NCI-H1105 (cell line): ENCODE measurements at regions not wholly inside any gene's neighbourhood (a gene's known extent, or its start where the extent isn't known, plus 50 kb on each side); places are given as distances from the start of the nearest gene placed in this dataset.
"Not testable (repeated sequence)": the region's sequence is repeated elsewhere in the genome, so short reads cannot be mapped to it uniquely, and the experiment has no call there.

Experiments used
- DNase-seq: peaks from one replicate; lab custom pipeline; 2025; lab: John Stamatoyannopoulos, UW

- no peak for DNase-seq
Measured at GRCh38 chr18:53920312-53921075, 304.0 kb downstream of the MBD2 start.

- DNase-seq = no peak
Measured at GRCh38 chr18:53918091-53918490, 306.4 kb downstream of the MBD2 start.

DNA sequence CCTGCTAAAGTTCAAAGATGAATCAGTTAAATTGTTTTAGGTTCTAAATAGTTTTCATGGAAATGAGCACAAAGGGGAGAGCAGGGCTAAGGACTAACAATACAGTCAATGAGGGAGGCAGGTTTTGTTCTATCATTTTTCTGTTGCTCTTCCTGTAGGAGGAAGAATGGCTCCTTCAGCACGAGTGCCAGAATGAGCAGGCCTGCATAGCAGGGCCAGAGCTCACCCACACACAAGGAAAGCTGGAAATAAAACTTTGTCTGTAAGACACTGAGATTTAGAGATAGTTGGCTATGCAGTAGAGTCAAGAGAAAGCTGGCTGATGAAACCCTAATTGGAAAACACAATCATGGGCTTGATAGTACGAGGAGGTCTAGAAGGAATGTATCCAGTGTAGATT, 313.3 kb downstream of the MBD2 start:
- DNase-seq = no peak

DNA sequence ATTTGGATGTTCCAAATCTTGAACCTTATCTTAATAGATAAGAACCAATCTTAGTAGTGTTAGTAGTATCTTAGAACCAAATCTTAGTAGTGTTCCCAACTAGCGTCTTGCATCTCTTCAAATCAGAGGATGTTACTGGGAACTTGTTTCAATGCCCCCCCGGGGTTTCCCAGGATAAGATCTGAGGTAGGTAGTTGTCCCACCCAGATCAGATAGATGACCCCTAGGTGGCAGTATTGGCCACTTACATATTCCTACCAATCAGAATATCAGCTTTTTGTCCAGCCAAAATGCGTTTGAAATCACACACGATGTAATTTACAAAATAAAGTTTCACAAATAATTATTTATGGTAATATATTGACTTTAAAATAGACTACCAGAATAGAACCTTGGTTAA, 314.8 kb downstream of the MBD2 start:
- DNase-seq = no peak

DNA sequence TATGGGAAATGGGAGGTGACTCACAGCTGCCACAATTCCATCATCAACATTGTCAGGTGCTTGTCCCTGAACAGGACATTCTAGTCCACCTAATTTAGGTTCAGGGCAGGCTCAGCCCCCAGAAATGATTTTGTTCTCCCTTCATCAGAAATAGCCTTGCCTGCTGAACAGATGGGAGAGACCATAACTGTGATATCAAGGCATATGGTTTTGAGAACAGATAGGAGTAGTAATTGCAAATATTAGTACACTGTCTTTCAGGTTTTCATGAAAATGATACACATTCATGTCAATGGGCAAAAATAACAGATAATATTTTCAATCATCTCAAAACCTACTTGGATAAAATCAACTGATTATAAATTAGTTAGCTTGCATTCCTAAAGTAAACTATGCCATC, 316.5 kb downstream of the MBD2 start:
- no peak for DNase-seq

DNA sequence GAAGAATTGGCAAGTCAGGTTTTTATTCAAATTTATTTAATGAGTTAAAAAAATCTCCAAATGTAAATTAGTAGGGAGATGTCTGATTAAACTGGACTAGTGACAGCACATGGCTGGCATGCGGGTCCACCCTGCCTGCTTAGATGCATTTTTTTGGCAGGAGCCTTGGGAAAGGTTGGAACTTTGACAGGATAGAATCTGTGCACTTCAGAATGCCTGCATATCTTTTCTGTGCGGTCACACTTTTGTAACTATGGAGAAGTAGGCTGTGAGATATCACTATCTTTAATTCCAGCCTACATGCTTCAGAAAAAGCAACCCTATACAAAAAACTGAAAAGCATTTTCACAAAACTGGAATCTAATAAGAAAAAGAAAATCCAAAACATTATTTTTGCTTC, 317.8 kb downstream of the MBD2 start:
- DNase-seq = no peak

GRCh38 chr18:53894675-53895442, 329.6 kb downstream of the MBD2 start:
- DNase-seq = no peak

DNA sequence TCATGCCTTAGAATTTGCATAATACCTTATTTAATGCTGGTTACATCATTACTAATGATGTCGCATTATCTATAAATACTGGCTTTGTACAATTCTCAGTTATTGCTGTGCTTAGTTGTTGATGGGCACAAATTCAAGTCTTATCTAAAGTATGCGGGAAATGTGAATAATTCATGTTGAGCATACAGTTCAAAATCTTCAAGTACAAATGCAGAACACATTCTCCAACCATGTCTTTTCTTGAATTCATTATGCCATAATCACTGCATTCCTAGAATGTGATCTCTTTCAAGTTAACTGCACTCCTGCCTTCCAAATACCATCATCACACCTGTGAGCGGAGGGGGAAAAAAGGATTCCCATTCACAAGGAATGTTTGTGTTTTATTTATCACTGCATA, 337.0 kb downstream of the MBD2 start:
- DNase-seq = no peak

- no peak for DNase-seq
Measured at GRCh38 chr18:53886058-53886457, 338.4 kb downstream of the MBD2 start.

DNA sequence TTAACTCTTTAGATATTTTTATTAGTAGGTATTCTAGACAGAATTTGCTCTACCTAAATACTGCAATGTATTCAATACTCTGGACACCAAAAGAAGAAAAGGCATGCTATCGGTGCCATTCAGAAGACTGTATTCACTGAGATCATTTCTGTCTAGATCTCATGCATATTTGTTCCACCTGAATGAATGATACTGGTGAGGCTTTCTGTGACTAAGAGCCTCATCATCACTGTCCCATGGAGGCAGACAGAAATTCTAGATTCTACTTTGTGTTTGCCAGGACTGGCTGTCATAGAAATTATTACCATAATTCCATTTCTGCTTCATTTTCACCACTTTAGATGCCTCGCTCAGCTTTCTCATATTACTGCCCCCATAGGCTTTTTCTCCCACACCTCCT, 340.7 kb downstream of the MBD2 start:
- no peak for DNase-seq

DNA sequence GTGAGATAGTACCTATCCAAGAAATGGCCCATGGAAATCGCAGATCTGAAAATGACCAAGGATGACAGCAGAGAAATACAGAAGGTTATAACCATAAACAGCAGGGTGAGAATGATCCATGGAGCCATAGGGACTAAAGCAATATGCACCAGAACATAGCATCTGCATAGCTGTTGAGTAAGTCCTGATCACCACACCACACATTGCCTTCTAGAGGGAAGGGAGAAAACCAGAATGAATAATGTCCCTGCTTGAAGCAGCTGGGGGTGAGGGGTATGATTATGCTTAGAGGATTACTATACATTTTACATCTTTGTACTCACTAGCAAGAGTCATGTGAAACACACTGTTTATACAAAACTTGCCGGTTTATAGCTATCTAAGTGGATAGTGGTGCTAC, 350.4 kb downstream of the MBD2 start:
- DNase-seq = no peak

GRCh38 chr18:53864770-53865169, 359.7 kb downstream of the MBD2 start:
- no peak for DNase-seq

DNA sequence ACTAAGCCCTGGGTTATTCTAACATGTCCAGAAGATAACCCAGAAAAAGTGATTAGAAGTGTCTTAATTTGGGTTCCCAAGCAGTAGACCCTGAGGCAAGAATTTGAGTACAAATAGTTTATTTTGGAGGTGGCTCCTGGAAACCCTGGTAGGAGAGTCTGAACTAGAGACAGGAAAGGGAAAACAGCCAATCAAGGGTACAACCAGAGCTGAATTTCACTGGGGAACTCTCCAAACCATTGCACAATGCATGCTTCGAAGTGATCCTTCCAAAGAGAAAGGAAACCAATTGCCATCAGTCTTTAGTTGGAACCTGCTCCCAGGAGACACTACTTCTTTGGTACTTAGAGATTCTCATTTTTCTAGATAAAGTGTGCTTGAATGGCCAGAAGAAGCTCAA, 361.5 kb downstream of the MBD2 start:
- no peak for DNase-seq

DNA sequence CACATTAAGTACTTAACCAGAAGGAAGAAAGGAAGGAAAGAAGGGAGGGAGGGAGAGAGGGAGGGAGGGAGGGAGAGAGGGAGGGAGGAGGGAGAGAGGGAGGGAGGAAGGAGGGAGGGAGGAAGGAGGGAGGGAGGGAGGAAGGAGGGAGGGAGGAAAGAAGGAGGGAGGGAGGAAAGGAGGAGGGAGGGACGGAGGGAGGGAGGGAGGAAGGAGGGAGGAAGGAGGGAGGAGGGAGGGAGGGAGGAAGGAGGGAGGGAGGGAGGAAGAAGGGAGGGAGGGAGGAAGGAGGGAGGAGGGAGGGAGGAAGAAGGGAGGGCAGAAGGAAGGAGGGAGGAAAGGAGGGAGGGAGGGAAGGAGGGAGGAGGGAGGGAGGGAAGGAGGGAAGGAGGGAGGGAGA, 363.3 kb downstream of the MBD2 start:
- DNase-seq = no peak

DNA sequence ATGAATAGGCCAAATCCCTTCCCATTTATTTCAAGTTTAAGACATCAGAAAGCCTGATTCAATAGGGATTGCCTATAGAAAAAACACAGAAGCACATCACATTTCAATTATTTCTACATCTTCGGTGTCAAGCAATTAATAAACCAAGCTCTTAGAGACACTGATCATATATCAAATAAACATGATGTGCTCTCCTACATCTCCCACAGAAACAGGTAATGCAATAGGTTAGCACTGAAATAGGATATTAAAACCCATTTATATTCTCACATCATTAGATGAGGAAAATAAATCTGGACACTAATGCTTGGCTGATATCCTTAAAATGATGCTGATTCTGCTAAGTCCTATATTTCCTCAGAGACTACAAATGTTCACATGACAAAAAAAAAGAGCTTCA, 364.7 kb downstream of the MBD2 start:
- no peak for DNase-seq

GRCh38 chr18:53850902-53851301, 373.6 kb downstream of the MBD2 start:
- DNase-seq = no peak

DNA sequence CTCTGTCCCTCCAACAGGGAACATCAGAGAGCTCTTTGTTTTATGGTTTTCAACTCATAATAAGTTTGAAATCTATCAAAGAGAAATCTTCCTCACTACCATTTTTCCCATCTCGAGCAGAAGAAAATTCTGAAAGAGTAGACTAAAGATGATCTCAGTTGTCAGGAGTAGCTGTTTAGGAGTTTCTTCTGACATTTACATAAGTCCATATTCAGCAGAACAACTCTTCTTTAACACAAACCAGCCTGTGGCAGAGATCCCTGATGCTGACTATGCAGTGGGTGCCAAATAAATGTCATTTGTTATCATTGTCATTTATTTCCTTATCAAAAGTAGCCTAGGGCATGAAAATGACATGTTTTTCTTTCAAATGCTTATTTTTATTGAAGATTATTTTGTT, 380.7 kb downstream of the MBD2 start:
- no peak for DNase-seq

DNA sequence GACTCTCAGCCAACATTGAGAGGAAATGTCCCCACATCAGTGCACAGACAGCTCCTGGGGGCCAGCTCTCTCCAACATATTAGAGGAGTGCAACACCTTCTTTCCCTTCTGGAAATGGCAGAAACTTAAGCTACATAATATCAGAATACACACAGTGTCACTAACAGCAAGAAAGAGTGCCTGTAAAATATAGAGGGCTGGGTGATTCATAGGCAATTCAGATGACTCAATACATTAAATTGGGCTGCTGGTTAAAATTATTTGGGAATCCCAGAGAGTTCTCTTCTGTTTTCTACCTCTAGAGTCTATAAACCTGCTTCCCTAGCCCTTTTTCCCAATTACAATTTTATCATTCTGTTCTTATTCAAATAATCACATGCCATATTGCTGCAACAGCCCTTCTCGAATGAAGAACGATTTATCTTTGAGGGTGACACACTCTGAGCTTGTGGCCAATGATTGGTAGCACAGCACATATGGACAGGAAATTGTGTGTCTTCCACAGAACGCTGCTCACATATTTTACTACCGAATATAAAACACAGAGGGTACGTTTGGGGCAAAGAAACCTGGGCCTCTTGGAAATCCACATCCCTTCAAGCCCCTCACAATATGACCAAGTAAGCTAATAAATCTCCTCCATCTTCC, 381.2 kb downstream of the MBD2 start:
- no peak for DNase-seq

DNA sequence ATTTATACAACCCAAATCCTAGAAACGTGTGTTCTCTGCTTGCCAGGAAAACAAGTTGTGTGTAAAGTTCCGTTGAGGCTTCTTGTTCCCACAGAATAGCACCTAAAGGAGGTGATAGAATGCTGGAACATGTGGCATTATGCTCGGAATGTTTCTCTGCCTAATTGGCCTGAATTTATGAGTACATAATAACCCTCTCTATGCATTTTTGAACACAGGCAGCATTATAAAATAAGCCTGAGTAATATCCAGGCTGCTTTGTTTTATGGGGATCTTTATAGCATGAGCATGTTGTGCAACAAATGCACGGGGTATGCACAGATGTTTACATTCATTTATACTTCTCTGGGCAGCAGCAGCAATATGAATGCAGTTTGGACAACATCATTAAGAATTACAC, 385.7 kb downstream of the MBD2 start:
- DNase-seq = no peak

GRCh38 chr18:53821141-53821540, 403.3 kb downstream of the MBD2 start:
- not testable (repeated sequence) for DNase-seq

- DNase-seq = peak; percentile 28
Measured at GRCh38 chr18:53819671-53820070, 404.8 kb downstream of the MBD2 start.

- no peak for DNase-seq
Measured at GRCh38 chr18:53819174-53819573, 405.3 kb downstream of the MBD2 start.
